T-helper 1 cell (primary cell): ENCODE measurements at regions not wholly inside any gene's neighbourhood (a gene's known extent, or its start where the extent isn't known, plus 50 kb on each side); places are given as distances from the start of the nearest gene placed in this dataset.

Experiments used
- DNase-seq, 5 donors: peaks; one replicate each; pipeline ENCODE4 v3.0.0-alpha.2; 2012 to 2020

- DNase-seq: no peak
Measured at GRCh38 chr2:120617055-120617454, 118.6 kb upstream of the GLI2 start.

- DNase-seq: no peak
Measured at GRCh38 chr2:120618830-120619229, 116.8 kb upstream of the GLI2 start.

GRCh38 chr2:120619579-120619978 is 116.1 kb upstream of the GLI2 start:
- no peak for DNase-seq

- DNase-seq: no peak
Measured at GRCh38 chr2:120620025-120620793, 115.5 kb upstream of the GLI2 start.

GRCh38 chr2:120622159-120622869 is 113.4 kb upstream of the GLI2 start:
- DNase-seq: no peak

- DNase-seq: no peak
Measured at GRCh38 chr2:120622886-120623753, 112.5 kb upstream of the GLI2 start.

GRCh38 chr2:120624061-120624737 is 111.5 kb upstream of the GLI2 start:
- DNase-seq: no peak

- no peak for DNase-seq
Measured at GRCh38 chr2:120624738-120625446, 110.8 kb upstream of the GLI2 start.

- no peak for DNase-seq
Measured at GRCh38 chr2:120625865-120626560, 109.7 kb upstream of the GLI2 start.

- DNase-seq: no peak
Measured at GRCh38 chr2:120626566-120626965, 109.1 kb upstream of the GLI2 start.

GRCh38 chr2:120628248-120628647 is 107.4 kb upstream of the GLI2 start:
- DNase-seq: no peak

- DNase-seq: no peak
Measured at GRCh38 chr2:120629241-120629895, 106.3 kb upstream of the GLI2 start.

GRCh38 chr2:120630031-120630701 is 105.5 kb upstream of the GLI2 start:
- no peak for DNase-seq

- DNase-seq: no peak
Measured at GRCh38 chr2:120631236-120631635, 104.4 kb upstream of the GLI2 start.

- no peak for DNase-seq
Measured at GRCh38 chr2:120631724-120632123, 103.9 kb upstream of the GLI2 start.

- no peak for DNase-seq
Measured at GRCh38 chr2:120632796-120633646, 102.6 kb upstream of the GLI2 start.

- DNase-seq: no peak
Measured at GRCh38 chr2:120634533-120634932, 101.1 kb upstream of the GLI2 start.

GRCh38 chr2:120635146-120635545 is 100.5 kb upstream of the GLI2 start:
- DNase-seq: no peak

GRCh38 chr2:120637847-120638246 is 97.8 kb upstream of the GLI2 start:
- DNase-seq: no peak
